ENCODE measurements at regions not wholly inside any gene's neighbourhood (a gene's known extent, or its start where the extent isn't known, plus 50 kb on each side); places are given as distances from the start of the nearest gene placed in this dataset.

DNA sequence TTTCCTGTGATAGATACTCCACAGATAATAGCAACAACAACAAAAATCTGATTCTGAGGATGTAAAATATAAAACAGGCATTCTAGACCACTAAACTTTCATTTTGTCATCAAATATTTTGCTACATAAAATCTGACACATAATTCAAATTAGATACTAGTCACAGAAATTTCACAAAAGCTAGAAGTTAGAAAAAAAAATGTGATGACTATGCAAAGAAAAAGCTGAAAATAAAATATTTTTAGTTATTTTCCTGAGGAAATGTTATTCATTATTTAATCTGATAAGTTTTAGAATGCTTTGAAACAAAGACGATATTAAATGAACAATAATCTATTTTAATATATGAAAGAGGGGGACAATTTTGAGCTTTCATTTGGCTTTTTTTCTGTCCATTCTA, 357.2 kb downstream of the SLITRK6 start:
- H3K9me3 ChIP-seq (ENCODE audit: insufficient read depth, low read depth, low read length), result no peaks in the 10 kb centered on the region
- H3F3A ChIP-seq (ENCODE audit: low read depth), result no peaks in the 10 kb centered on the region
- no peaks in the 10 kb centered on the region for H3K79me2 ChIP-seq (ENCODE audit: insufficient read depth, low read length)
- no peak overlapping the region for H3K4me2 ChIP-seq (ENCODE audit: low read depth, low read length, poor library complexity, severe bottlenecking)
- no peak overlapping the region for H3K9ac ChIP-seq (ENCODE audit: low read depth, low read length, poor library complexity, severe bottlenecking)
- no peaks in the 10 kb centered on the region for H3K36me3 ChIP-seq (ENCODE audit: insufficient read depth, low read length)
- H2AFZ ChIP-seq (ENCODE audit: low read length), result no peak overlapping the region
- H3K27me3 ChIP-seq (ENCODE audit: insufficient read depth, low read length, poor library complexity, severe bottlenecking), result no peaks in the 10 kb centered on the region
- no peak for TF ChIP-seq EZH2phosphoT487 (IDR thresholded peaks at IDR 0.05; ENCODE audit: borderline replicate concordance)
- no peak for TF ChIP-seq CTCF (conservative IDR thresholded peaks at IDR 0.05; ENCODE audit: low read length)
- H3K4me3 ChIP-seq (ENCODE audit: low read length, poor library complexity, severe bottlenecking), result no peak overlapping the region
- no peaks in the 10 kb centered on the region for H3K9me2 ChIP-seq (replicated peaks; ENCODE audit: low read depth, low read length)
- H3K4me1 ChIP-seq (ENCODE audit: insufficient read depth, low read length, poor library complexity, severe bottlenecking), result no peaks in the 10 kb centered on the region
- no peaks in the 10 kb centered on the region for H4K20me1 ChIP-seq (ENCODE audit: insufficient read depth, low read length, poor library complexity, severe bottlenecking)

- Histone ChIP-seq H3F3A (ENCODE audit: low read depth) (no peaks in the 10 kb centered on the region), H3K4me2 (ENCODE audit: low read depth, low read length, poor library complexity, severe bottlenecking) (no peak overlapping the region), H3K79me2 (ENCODE audit: insufficient read depth, low read length) (no peaks in the 10 kb centered on the region), H3K4me3 (ENCODE audit: low read length, poor library complexity, severe bottlenecking) (no peak overlapping the region), H3K4me1 (ENCODE audit: insufficient read depth, low read length, poor library complexity, severe bottlenecking) (no peaks in the 10 kb centered on the region), H3K36me3 (ENCODE audit: insufficient read depth, low read length) (no peaks in the 10 kb centered on the region), H3K9me2 (replicated peaks; ENCODE audit: low read depth, low read length) (no peaks in the 10 kb centered on the region), H4K20me1 (ENCODE audit: insufficient read depth, low read length, poor library complexity, severe bottlenecking) (no peaks in the 10 kb centered on the region), H3K27me3 (ENCODE audit: insufficient read depth, low read length, poor library complexity, severe bottlenecking) (no peaks in the 10 kb centered on the region), H3K9ac (ENCODE audit: low read depth, low read length, poor library complexity, severe bottlenecking) (no peak overlapping the region), H2AFZ (ENCODE audit: low read length) (no peak overlapping the region), H3K9me3 (ENCODE audit: insufficient read depth, low read depth, low read length) (no peaks in the 10 kb centered on the region)
- TF ChIP-seq CTCF (conservative IDR thresholded peaks at IDR 0.05; ENCODE audit: low read length) (no peak), EZH2phosphoT487 (IDR thresholded peaks at IDR 0.05; ENCODE audit: borderline replicate concordance) (no peak)
Observed at GRCh38 chr13:85441364-85441763, 357.9 kb downstream of the SLITRK6 start.

DNA sequence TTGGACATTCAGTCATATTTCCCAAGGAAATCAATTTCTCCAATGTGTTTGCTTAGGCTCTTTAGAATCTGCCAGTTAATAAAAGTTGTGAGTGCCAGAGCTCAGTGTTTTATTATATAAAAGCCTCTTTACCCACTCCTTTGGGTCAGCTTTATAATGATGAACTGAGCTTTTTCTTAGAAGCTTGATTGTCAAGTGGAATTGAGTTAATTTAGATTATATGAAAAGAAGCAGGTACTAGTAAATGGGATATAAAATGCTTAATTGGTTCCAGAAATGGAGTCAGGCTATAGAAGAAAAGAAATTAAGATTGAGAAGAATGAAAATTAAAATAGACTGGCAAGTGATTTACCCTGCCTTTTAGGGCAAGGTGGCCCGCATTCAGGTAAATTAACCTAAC, 363.2 kb downstream of the SLITRK6 start:
- no peak overlapping the region for H2AFZ ChIP-seq (ENCODE audit: low read length)
- no peak overlapping the region for H3K4me2 ChIP-seq (ENCODE audit: low read depth, low read length, poor library complexity, severe bottlenecking)
- H4K20me1 ChIP-seq (ENCODE audit: insufficient read depth, low read length, poor library complexity, severe bottlenecking), result no peaks in the 10 kb centered on the region
- no peaks in the 10 kb centered on the region for H3K9me2 ChIP-seq (replicated peaks; ENCODE audit: low read depth, low read length)
- no peaks in the 10 kb centered on the region for H3K4me1 ChIP-seq (ENCODE audit: insufficient read depth, low read length, poor library complexity, severe bottlenecking)
- no peaks in the 10 kb centered on the region for H3F3A ChIP-seq (ENCODE audit: low read depth)
- H3K9ac ChIP-seq (ENCODE audit: low read depth, low read length, poor library complexity, severe bottlenecking), result no peak overlapping the region
- H3K9me3 ChIP-seq (ENCODE audit: insufficient read depth, low read depth, low read length), result peaks cover 5% of the 10 kb centered on the region; the same call in 1 of the 2 replicates
- H3K36me3 ChIP-seq (ENCODE audit: insufficient read depth, low read length), result no peaks in the 10 kb centered on the region
- TF ChIP-seq CTCF (conservative IDR thresholded peaks at IDR 0.05; ENCODE audit: low read length), result no peak
- TF ChIP-seq EZH2phosphoT487 (IDR thresholded peaks at IDR 0.05; ENCODE audit: borderline replicate concordance), result no peak
- no peaks in the 10 kb centered on the region for H3K27me3 ChIP-seq (ENCODE audit: insufficient read depth, low read length, poor library complexity, severe bottlenecking)
- no peak overlapping the region for H3K4me3 ChIP-seq (ENCODE audit: low read length, poor library complexity, severe bottlenecking)
- H3K79me2 ChIP-seq (ENCODE audit: insufficient read depth, low read length), result no peaks in the 10 kb centered on the region
